ENCODE measurements at regions not wholly inside any gene's neighbourhood (a gene's known extent, or its start where the extent isn't known, plus 50 kb on each side); places are given as distances from the start of the nearest gene placed in this dataset.
"Not testable (repeated sequence)": the region's sequence is repeated elsewhere in the genome, so short reads cannot be mapped to it uniquely, and the experiment has no call there.

DNA sequence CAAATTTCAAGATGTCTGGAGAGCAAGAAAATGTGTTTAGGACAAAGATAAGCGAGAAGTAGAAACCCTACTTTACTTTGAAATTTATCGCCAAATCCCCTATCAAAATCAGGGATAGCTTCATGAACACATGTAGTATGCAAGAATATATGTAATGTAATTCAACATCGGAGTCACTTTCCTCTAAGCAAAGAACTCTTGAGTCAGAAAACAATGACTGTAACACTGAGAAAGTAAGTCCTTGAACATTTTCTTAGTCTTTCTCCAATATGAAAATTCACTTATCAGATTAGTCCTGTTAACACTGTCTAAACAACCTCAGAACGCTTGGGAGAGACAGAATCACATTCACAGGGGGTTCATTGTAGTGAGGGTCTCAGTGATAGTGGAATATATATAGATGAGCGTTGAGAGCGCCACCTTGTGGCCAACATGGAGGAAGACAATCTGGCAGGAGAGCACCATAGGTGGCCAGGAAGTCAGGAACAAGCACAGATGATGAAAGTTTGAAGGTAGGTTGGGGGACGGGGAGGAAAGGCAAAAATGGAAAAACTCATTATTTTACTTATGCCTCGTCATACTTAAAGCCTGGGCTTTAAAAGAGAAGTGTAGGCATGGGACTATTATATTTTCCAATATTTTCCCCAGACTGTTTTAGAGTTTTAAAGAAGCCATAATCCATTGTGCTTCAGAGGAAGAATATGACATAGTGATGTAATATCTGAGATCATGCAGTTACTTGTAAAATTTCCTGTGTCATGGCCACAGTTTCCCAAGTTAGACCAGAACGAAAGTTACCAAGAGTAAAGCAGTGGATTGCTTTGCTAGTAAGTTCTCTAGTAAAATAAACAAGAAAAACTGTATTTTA lies 115.5 kb upstream of the GNAI1 start:
- no peak for DNase-seq

DNA sequence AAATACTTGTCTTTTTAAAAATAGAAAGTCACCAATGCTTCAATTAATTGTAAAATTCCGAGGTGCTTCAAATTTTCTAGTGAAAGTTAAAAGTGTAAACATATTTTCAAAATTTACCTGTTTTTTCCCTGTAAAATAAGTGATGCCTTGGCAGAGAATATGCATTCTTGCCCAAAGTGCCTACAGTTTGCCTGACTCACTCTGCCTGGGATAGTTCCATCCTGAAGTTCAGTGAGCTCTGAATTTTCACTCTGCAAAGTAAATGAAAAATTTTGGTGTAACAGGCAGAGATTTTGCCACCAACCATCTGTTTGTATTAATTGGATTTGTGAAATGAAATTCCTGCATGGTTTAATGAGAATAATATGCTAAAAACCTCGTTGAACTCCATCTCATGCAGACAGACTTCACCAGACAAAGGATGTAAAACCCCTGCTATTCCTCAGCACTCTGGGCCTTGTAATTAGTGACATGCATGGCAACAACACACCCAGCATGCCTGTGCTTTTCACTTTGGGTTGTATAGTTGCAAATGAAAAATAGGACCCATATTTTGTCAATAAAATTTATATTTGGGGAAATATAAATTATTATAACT lies 117.4 kb upstream of the GNAI1 start:
- DNase-seq: no peak

DNA sequence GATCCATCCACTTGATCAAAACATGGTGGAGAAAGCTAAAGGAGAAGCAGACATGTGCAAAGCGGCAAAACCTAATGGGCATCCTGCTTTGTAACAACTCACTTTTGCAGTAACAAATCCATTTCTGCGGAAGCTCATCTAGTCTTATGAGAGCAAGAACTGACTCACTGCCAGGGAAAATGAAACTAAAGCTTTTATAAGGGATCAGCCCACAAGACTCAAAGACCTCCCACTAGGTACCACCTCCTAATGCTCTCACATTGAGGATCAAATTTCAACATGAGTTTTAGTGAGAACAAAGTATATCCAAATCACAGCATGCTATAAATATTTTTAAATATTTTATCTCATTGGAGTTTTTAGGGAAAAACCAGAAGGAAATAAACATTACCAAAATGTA lies 120.1 kb upstream of the GNAI1 start:
- DNase-seq: no peak

DNA sequence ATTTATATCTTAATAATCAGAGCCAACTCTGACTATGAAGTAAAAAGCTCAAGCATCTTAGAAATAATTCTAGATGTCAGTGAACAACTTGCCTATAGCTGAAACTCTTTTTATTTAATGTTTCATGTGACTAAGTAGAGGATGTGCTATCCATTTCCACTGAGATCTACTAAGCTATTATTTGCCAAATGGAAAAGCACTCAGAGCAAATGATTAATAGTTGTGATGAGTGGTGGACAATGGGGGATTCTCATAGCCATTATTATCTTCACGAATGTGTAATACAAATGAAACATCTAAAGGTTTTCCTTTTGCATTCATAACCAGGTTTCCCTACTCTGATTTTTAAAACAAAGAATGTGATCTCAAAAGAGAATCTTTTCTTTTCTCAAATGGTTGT lies 126.6 kb upstream of the GNAI1 start:
- DNase-seq: no peak

DNA sequence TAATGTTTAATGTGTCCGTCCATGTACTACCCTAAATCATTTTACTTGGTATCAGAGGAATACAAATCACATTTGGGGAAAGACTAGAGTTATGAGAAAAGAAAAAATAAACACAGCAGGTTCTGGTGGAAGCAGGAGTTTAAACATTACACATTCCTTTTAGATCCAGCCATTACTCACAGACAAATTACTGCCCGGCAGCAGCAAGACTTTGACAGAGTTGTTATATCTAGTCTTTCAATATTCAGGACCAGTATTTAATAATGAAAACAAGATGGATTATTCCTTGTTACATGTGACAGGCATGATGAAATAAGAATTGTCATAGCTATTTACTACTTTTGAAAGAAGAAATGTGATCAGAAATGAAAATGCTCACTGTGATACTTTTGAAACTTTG lies 131.8 kb upstream of the GNAI1 start:
- no peak for DNase-seq

DNA sequence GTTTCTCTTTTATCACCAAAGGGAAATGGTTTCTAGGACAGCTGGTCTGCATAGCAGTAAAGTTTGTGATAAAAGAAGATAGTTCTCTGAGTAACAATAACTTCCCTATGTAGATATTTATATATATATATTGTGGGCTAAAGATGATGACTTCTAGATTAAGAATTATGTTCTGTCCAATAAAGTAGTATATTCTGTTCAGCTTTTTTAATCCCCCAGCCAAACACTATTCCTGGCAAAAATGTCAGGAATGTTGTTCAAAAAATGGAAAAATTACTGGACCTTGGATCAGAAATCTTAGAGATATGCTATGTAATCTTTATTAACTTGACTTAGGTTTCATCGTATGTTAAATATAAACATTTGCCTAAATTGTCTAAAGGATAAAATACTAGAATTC lies 136.3 kb upstream of the GNAI1 start:
- no peak for DNase-seq

DNA sequence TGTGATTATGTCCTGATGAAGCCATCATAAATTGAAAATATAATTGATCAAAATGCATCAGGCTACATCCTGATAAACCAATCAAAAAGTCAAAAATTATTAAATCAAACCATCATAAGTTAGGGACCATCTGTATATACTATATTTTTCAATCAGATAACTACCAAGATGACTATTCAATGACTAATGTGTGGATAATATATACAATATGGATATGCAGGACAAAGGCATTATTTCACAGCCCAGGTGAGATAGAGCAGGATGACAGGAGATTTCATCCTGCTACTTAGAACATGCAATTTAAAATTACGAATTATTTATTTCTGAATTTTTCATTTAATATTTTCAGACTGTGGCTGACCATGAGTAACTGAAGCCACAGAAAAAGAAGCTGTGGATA lies 137.3 kb upstream of the GNAI1 start:
- no peak for DNase-seq

DNA sequence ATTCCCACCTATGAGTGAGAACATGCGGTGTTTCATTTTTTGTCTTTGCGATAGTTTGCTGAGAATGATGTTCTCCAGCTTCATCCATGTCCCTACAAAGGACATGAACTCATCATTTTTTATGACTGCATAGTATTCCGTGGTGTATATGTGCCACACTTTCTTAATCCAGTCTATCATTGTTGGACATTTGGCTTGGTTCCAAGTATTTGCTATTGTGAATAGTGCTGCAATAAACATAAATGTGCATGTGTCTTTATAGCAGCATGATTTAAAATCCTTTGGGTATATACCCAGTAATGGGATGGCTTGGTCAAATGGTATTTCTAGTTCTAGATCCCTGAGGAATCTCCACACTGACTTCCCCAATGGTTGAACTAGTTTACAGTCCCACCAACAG lies 138.9 kb upstream of the GNAI1 start:
- DNase-seq: not testable (repeated sequence)

DNA sequence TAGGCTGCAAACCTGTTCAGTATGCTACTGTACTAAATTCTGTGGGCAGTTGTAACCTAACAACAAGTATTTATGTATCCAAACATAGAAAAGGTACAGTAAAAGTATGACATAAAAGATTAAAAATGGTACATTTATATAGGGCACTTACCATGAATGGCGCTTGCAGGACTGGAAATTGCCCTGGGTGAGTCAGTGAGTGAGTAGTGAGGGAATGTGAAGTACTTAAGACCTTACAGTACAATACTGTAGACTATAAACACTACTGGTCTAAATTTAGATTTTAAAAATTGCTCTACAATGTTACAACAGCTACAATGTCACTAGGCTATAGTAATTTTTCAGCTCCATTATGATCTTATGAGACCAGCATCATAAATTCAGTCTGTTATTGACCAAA lies 146.0 kb upstream of the GNAI1 start:
- DNase-seq: no peak

DNA sequence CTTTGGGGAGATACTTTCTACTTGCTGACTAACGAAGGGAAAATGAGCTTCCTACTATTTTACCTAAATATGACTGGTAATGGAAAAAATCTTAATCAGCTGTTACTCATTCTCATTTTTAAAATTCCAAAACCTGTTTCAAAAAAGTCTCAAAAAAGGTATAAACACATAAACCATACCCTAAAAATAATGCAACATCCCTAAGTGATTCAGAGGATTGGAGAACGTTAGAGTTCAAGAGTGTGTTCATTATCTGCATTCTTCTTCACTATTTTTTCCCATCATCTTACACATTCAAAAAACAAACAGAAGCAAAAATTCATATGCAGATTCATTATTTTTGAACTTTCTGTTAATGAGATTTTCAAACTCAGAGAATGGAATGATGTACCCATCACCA lies 150.4 kb upstream of the GNAI1 start:
- DNase-seq: no peak

DNA sequence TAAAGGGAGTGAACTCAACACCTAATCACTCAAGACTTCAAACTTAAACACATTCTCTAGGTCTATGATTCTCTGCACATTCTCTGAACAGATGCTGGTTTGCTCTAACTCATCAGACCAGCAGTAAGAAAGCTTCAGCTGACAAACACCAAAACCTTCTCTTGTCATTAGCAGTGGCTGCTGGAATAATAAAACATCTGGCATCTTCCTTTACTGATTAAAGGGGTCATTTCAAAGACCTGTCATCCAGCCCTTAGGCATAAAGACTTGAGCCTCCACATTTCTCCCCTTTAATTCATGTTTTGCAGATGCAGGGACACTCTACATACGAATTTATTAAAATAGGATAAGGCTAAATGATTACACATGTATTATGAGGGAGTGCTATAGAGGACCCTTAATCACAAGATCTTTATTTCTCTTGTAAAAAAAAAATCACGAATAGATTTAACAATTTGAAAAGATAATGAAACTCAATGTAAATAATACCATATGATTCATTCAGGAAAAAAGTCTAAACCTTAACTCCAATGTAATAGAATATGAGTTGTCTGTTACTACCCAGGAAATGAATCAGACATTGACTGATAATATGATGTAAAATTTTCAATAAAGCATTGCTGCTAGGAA lies 152.4 kb upstream of the GNAI1 start:
- DNase-seq: no peak

DNA sequence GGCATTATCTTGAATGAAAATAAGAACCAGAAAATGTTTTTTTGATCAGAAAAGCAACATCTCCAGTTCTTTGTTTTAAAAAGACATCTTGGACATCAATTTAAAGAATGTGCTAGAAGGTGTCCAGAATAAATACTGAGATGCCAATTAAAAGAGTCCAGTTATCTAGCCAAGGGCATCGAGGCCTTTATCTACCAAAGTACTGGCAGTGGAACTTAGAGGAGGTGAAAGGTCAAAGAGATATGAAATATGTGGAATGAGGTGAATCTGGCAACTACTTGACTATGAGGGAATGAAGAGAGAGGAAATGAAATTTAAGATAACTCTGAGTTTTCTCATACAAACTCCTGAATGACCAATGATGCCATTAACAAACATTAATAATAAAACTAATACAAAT lies 154.3 kb upstream of the GNAI1 start:
- no peak for DNase-seq

DNA sequence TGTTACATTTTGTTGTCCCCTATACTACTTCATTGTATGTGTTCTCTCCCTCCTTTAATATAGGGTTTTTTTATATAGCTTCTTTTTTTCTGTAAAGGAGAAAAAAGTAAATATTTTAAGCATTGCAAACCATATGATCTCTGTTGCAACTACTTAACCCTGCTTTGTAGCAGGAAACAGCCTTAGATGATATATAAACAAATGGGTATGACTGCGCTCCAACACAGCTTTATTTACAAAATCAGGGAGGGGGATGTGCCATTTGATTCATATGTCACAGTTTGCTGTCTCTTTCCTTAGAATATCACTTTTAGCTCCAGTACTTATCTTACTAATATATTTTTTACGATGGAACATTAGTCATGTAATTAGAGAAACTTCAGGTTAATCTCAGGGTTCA lies 155.2 kb upstream of the GNAI1 start:
- no peak for DNase-seq

DNA sequence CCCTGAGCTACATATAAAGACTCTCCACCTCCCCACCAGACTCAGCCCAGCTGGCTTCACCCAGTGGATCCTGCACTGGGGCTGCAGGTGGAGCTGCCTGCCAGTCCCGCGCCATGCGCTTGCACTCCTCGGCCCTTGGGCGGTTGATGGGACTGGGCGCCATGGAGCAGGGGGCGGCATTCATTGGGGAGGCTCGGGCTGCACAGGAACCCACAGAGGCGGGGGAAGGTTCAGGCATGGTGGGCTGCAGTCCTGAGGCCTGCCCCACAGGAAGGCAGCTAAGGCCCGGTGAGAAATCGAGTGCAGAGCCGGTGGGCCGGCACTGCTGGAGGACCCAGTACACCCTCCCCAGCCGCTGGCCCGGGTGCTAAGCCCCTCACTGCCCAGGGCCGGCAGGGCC lies 157.2 kb upstream of the GNAI1 start:
- no peak for DNase-seq

DNA sequence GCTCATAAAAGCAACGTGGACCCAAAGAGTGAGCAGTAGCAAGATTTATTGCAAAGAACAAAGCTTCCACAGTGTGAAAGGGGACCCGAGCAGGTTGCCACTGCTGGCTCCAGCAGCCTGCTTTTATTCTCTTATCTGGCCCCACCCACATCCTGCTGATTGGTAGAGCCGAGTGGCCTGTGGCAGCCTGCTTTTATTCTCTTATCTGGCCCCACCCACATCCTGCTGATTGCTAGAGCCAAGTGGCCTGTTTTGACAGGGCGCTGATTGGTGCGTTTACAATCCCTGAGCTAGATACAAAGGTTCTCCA lies 158.0 kb upstream of the GNAI1 start:
- not testable (repeated sequence) for DNase-seq

DNA sequence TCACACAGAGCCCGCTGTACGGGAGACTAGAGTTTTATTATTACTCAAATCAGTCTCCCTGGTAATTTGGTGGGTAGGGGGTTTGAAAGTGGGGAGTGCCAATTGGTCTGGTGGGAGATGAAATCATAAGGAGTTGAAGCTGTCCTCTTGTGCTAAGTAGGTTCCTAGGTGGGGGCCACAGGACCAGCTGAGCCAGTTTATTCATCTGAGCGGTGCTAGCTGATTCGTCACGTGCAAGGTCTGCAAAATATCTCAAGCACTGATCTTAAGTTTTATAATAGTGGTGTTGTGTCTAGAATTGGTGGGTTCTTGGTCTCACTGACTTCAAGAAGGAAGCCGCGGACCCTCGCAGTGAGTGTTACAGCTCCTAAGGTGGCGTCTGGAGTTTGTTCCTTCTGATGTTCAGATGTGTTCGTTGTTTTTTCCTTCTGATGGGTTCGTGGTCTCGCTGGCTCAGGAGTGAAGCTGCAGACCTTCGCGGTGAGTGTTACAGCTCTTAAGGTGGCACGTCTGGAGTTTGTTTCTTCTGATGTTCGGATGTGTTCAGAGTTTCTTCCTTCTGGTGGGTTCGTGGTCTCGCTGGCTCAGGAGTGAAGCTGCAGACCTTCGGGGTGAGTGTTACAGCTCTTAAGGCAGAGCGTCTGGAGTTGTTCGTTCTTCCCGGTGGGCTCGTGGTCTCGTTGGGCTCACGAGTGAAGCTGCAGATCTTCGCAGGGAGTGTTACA lies 158.5 kb upstream of the GNAI1 start:
- DNase-seq: not testable (repeated sequence)

DNA sequence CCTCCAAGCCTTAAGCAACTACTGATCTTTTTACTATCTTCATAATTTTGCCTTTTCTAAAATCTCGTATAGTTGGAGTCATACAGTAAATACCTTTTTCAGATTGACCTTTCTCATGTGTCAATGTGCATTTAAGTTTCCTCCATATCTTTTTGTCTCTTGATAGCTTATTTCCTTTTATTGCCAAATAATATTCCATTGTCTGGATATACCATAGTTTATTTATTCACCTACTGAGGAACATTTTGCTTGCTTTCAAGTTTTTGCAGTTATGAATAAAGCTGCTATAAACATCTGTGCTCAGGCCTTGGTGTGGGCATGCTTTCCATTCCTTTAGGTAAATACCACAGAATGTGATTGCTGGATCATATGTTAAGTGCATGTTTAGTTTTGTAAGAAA lies 161.2 kb upstream of the GNAI1 start:
- no peak for DNase-seq

DNA sequence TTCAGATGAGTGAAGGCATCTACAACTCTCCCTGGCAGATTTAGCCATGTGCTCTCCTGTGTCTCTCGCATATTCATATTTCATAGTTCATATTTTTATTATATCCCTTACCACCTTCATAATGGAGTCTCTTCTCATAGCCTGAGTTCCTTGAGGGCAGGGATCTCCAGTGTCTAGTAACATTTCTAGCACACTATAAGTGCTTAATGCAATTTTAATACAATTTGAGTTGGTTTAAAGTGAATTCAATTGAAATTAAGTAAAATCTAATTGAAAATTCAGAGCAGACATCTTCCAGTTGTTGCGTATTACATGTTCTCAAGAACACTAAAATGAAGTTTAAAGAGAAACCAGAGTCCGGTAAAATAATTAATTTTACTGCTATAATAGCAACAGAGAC lies 163.6 kb upstream of the GNAI1 start:
- DNase-seq: no peak

DNA sequence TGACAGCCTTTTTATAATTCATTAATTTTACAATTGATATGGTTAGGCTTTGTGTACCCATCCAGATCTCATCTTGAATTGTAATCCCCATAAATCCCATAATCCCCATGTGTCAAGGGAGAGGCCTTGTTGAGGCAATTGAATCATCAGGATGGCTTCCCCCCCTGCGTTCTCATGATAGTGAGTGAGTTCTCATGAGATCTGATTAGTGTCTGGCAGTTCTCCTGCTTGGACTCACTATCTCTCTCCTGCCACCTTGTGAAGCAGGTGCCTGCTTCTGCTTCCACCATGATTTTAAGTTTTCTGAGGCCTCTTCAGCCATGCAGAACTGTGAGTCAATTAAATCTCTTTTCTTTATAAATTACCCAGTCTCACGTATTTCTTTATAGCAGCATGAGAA lies 165.7 kb upstream of the GNAI1 start:
- DNase-seq: no peak

DNA sequence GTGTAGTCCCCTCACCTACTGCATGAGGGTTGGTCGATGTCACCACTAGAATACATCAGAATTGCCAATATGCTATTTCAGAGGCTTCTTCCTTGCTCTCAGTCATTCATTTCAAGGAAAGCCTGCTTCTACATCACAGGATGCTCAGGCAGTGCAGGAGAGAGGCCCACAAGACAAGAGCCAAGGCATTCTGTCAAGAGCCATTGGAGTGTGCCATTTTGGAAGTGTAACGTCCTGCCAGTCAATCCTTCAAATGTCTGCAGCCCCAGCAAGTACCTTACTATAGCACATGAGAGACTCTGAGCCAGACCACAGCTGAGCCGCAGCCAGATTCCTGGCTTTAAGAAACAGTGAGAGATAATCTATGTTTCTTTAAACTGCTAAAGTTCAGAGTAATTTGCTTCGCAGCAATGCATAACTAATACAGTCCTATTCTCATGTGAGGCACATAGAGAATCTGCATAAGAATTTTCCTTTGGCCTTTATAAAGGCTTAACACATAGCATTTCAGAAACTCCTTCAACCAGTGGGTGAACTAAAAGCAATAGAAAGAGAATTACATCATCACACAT lies 166.5 kb upstream of the GNAI1 start:
- DNase-seq: no peak

DNA sequence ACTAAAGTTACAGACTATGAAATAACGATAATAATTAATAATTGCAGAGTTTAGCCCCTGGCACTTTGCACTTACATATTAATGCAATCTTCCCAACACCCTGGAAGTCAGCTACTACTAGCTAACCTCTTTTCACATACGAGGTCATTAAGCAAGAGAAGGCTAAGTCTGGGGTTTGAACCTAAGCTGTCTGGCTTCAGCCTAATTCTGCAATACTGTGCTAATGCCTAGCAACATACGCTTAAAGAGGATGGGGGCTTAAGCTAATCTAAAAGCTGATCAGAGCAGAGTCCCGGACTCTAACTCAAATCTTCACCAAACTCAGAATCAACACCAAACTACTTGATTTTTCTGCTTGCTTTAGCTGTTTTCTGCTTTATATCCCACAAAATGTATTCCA lies 168.7 kb upstream of the GNAI1 start:
- no peak for DNase-seq

DNA sequence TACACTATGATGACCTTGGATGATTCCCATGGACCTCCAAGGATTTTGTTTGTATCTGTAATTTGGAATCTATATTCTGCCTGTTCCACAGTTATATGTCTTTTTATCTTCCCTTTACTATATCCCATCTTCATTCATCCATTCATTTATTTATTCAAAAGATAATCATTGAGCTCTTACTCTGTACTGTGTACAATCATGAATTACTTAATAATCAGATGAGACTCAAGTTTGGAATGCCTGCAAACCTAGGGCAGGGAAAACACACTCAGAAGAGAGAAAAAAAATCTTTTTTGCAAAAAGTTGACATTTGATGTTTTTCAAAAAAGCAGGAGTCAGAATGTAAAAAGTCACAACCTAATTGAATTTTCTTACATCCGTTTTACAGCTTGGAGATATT lies 170.2 kb upstream of the GNAI1 start:
- DNase-seq: no peak

DNA sequence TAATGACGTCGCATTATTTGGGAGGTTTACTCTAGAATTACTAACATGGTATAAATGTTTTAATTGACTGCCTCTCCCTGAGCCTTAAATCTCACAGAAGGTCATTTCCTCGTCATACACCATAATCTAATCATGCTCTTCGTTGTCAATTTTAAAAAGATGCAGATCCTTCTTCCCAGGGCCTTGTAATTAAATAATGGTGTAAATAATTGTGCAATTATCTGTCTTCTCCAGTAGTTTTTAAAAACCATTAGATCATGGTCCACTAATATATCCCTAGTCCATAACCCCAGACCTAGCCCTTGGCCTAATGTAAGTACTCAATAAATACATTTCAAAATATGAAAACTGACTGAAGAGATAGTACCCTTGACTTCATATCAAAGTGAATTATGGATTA lies 181.5 kb upstream of the GNAI1 start:
- DNase-seq: no peak

DNA sequence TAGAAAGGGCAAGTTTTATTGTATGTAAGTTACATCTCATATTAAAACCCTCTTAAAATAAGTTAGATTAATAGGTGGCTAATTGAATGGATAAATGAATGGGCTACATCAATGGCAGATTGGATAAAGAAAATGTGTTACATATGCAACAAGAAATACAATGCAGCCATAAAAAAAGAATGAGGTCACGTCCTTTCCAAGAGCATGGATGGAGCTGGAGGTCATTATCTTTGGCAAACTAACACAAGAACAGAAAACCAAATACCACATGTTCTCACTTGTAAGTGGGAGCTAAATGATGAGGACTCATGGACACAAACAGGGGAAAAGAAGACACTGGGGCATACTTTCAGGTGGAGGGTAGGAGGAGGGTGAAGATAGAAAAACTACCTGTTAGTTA lies 182.2 kb upstream of the GNAI1 start:
- no peak for DNase-seq

Data from DMS79 treated with DMSO at 0.1 percent for 48 hours (cell line).